Karpas-422 (cell line): ENCODE measurements at regions not wholly inside any gene's neighbourhood (a gene's known extent, or its start where the extent isn't known, plus 50 kb on each side); places are given as distances from the start of the nearest gene placed in this dataset.

ENCODE experiments used
- DNase-seq: peaks from one replicate; pipeline ENCODE4 v3.0.0-alpha.2; 2015
- H2AFZ ChIP-seq: fragments of 200-600 bp; sonication (generic); 2 replicates; pipeline ENCODE4 v1.6.1; 2014; ENCODE audit warnings: antibody characterized with exemption, low read length, mixed read lengths
- H3K27ac ChIP-seq: fragments of 200-600 bp; sonication (generic); 2 replicates; pipeline ENCODE4 v1.5.1; 2014; ENCODE audit warnings: mild to moderate bottlenecking, low read length, moderate library complexity
- H3K27me3 ChIP-seq: fragments of 200-600 bp; sonication (generic); 2 replicates; pipeline ENCODE4 v1.6.1; 2014; ENCODE audit warnings: low read length, mixed read lengths
- H3K36me3 ChIP-seq: fragments of 200-600 bp; sonication (generic); 2 replicates; pipeline ENCODE4 v1.6.1; 2014; ENCODE audit warnings: low read length, mixed read lengths; ENCODE audit not compliant: insufficient read depth
- H3K4me1 ChIP-seq: fragments of 200-600 bp; sonication (generic); 2 replicates; pipeline ENCODE4 v1.6.1; 2014; ENCODE audit warnings: mild to moderate bottlenecking, low read length, mixed read lengths
- H3K4me2 ChIP-seq: fragments of 200-600 bp; sonication (generic); 2 replicates; pipeline ENCODE4 v1.6.1; 2014; ENCODE audit warnings: low read length, low read depth, mild to moderate bottlenecking; ENCODE audit not compliant: poor library complexity, severe bottlenecking
- H3K4me3 ChIP-seq: fragments of 200-600 bp; sonication (generic); 2 replicates; pipeline ENCODE4 v1.5.1; 2014; ENCODE audit warnings: mild to moderate bottlenecking, antibody characterized with exemption, low read length, mixed read lengths
- H3K79me2 ChIP-seq: fragments of 200-600 bp; sonication (generic); 2 replicates; pipeline ENCODE4 v1.6.1; 2014; ENCODE audit warnings: mild to moderate bottlenecking, low read length, mixed read lengths
- H3K9ac ChIP-seq: fragments of 200-600 bp; sonication (generic); 2 replicates; pipeline ENCODE4 v1.6.0; 2014; ENCODE audit warnings: low read length
- H3K9me2 ChIP-seq: fragments of 200-600 bp; sonication (generic), shearing (Covaris generic); replicated peaks from 2 replicates; pipeline ENCODE4 v1.6.0; 2014; ENCODE audit warnings: mild to moderate bottlenecking, low read length, moderate library complexity; ENCODE audit not compliant: insufficient read depth
- H3K9me3 ChIP-seq: fragments of 300-700, 200-600 bp; sonication (generic); 2 replicates; pipeline ENCODE4 v1.6.1; 2014; ENCODE audit warnings: low read length, mixed read lengths
- H4K20me1 ChIP-seq: fragments of 200-600 bp; sonication (generic); 2 replicates; pipeline ENCODE4 v1.6.1; 2014; ENCODE audit warnings: mild to moderate bottlenecking, antibody characterized with exemption, low read length, low read depth; ENCODE audit not compliant: insufficient read depth

DNA sequence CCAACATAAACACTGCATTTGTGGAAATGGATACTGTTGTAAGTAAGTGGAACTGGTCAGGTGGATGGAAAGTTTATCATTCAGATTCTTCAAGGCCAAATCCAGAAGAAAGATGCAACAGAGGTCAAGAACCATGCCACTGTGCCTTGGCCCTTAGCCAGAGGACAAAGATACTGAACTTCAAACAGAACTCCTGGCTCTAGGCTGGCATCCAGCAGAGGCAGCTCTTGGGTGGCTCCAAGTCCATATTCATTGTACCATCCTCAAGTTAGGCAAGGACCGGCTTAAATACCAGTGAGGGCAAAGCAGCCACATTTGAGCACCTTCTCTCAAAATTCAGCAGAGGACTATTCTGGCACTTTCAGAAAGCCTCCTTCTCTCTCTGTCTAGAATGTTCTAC is 53.2 kb downstream of the DNAAF9 start:
- DNase-seq = no peak
- no peaks in the 10 kb centered on the region for H3K9me2 ChIP-seq
- no peak overlapping the region for H3K9ac ChIP-seq

DNA sequence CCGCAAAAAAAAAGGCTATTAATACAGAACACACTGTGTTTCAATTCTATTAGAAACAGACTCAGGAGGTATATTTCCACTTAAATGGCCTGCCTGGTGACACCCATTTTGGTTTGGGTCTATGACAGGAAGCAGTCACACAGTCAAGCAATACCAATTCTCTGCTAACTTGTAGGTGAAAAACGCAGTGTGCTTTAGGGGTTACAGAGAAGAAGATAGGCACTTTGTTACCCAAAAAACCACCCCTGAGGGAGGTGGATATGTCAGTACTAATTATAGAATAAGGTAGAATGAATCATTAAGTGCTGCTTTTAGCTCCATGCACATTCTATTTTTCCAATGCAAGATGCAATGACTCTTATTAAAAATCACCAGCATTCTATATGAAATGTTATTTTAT is 53.8 kb downstream of the DNAAF9 start:
- Histone ChIP-seq H3K4me3 (no peak overlapping the region), H3K27ac (no peak overlapping the region), H3K79me2 (no peaks in the 10 kb centered on the region), H3K9me3 (no peaks in the 10 kb centered on the region), H3K9ac (no peak overlapping the region), H3K27me3 (no peaks in the 10 kb centered on the region), H3K4me2 (no peak overlapping the region), H3K36me3 (no peaks in the 10 kb centered on the region), H2AFZ (no peak overlapping the region), H4K20me1 (no peaks in the 10 kb centered on the region), H3K9me2 (no peaks in the 10 kb centered on the region), H3K4me1 (no peaks in the 10 kb centered on the region)
- no peak for DNase-seq

More for the DNA sequence above, 53.2 kb downstream of the DNAAF9 start:
- Histone ChIP-seq H4K20me1 (no peaks in the 10 kb centered on the region), H3K36me3 (no peaks in the 10 kb centered on the region), H3K9me3 (no peaks in the 10 kb centered on the region), H3K4me1 (no peaks in the 10 kb centered on the region), H2AFZ (no peak overlapping the region), H3K27ac (no peak overlapping the region), H3K27me3 (no peaks in the 10 kb centered on the region), H3K4me2 (no peak overlapping the region), H3K4me3 (no peak overlapping the region), H3K79me2 (no peaks in the 10 kb centered on the region)

DNA sequence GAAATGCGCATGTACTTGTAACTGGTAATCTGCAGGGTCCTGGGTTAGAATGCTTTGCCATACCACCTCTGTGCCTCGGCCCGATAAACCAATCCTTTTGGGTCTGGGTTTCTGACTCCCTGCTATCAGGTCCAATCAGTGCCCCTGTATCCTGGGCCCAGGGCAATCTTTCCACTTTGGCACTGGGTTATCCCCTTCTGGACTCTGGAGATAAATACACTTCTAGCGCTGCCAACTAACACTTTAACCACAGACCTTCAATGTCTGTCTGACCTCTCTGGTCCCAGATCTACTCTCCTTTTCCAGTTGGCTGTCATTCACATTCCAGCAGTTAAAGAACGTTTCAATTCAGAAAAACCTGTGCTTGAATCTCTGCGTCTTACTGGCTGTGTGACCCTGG is 55.3 kb downstream of the DNAAF9 start:
- no peak overlapping the region for H3K9ac ChIP-seq
- H3K9me2 ChIP-seq = no peaks in the 10 kb centered on the region
- H3K4me1 ChIP-seq = no peaks in the 10 kb centered on the region
- no peaks in the 10 kb centered on the region for H4K20me1 ChIP-seq
- no peak overlapping the region for H3K4me3 ChIP-seq
- H3K4me2 ChIP-seq = no peak overlapping the region
- H3K36me3 ChIP-seq = no peaks in the 10 kb centered on the region
- H3K27me3 ChIP-seq = no peaks in the 10 kb centered on the region
- H2AFZ ChIP-seq = no peak overlapping the region
- H3K27ac ChIP-seq = no peak overlapping the region
- no peak for DNase-seq
- H3K79me2 ChIP-seq = no peaks in the 10 kb centered on the region
- H3K9me3 ChIP-seq = no peaks in the 10 kb centered on the region

DNA sequence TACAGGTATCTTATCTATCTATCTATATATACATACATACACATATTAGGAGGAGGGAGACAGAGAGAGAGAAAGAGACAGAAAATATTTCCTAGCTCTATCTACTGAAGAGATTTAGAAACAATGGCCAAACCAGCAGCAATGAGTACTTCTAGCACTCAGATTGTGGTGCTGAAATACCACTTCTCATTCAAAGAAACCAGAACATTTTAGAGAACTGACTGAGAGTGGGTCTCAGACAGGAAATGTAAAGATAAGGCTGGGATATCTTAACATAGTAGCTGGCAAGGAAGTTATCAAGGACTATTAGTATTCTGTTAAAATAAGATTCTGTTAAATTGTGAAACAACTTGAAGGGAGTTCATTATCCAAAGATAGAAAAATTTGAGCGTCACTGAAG is 57.0 kb downstream of the DNAAF9 start:
- H3K27ac ChIP-seq = no peak overlapping the region
- H3K4me2 ChIP-seq = no peak overlapping the region
- H3K4me1 ChIP-seq = no peaks in the 10 kb centered on the region
- H4K20me1 ChIP-seq = no peaks in the 10 kb centered on the region
- H2AFZ ChIP-seq = no peak overlapping the region
- no peak for DNase-seq
- H3K79me2 ChIP-seq = no peaks in the 10 kb centered on the region
- no peaks in the 10 kb centered on the region for H3K9me3 ChIP-seq
- no peaks in the 10 kb centered on the region for H3K36me3 ChIP-seq
- H3K9ac ChIP-seq = no peak overlapping the region
- H3K9me2 ChIP-seq = no peaks in the 10 kb centered on the region
- no peaks in the 10 kb centered on the region for H3K27me3 ChIP-seq
- no peak overlapping the region for H3K4me3 ChIP-seq

DNA sequence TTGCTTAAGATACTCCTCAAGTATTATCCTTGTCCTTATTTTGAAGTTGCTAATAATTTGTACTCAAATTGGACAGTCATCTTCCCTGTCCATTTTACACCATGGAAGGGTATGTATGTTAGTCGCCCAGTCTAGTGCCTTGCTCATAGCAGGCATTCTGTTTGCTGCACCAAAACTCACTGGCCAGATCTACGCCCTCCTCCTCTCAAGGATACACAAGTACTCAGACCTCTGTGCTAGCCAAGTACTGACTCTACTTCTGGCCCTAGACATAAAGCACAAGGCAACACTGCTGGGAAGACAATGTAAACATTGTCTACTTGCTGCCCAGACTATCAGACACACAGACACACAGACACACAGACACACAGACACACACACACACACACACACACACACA is 57.7 kb downstream of the DNAAF9 start:
- H3K9me3 ChIP-seq = no peaks in the 10 kb centered on the region
- no peaks in the 10 kb centered on the region for H3K36me3 ChIP-seq
- H3K4me2 ChIP-seq = no peak overlapping the region
- H3K4me1 ChIP-seq = no peaks in the 10 kb centered on the region
- no peak for DNase-seq
- no peak overlapping the region for H3K9ac ChIP-seq
- H3K27ac ChIP-seq = no peak overlapping the region
- H2AFZ ChIP-seq = no peak overlapping the region
- H3K79me2 ChIP-seq = no peaks in the 10 kb centered on the region
- no peaks in the 10 kb centered on the region for H3K27me3 ChIP-seq
- no peaks in the 10 kb centered on the region for H4K20me1 ChIP-seq
- H3K9me2 ChIP-seq = no peaks in the 10 kb centered on the region
- no peak overlapping the region for H3K4me3 ChIP-seq

DNA sequence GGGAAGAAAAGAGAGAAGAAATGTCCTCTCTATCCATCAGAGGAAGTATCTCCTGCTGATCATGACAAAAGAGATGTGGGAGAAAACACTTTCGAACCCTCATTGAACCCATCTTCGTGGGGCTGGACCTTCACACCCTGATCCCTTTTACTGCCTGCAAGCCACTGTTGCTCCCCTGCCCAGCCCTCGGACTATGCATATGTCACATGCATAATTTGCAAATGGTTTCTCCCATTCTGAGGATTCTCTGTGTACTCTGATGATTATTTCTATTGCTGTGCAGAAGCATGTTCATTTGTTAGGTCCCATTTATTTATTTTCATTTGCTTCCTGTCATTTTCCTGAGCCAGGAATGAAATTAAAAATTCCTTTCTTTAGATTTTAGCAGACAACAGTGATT is 64.7 kb downstream of the DNAAF9 start:
- Histone ChIP-seq H3K4me2 (no peak overlapping the region), H3K79me2 (no peaks in the 10 kb centered on the region), H3K36me3 (no peaks in the 10 kb centered on the region), H2AFZ (no peak overlapping the region), H3K27me3 (no peaks in the 10 kb centered on the region), H3K4me3 (no peak overlapping the region), H3K27ac (no peak overlapping the region), H3K9me2 (no peaks in the 10 kb centered on the region), H3K9me3 (no peaks in the 10 kb centered on the region), H4K20me1 (no peaks in the 10 kb centered on the region), H3K4me1 (no peaks in the 10 kb centered on the region), H3K9ac (no peak overlapping the region)
- no peak for DNase-seq

DNA sequence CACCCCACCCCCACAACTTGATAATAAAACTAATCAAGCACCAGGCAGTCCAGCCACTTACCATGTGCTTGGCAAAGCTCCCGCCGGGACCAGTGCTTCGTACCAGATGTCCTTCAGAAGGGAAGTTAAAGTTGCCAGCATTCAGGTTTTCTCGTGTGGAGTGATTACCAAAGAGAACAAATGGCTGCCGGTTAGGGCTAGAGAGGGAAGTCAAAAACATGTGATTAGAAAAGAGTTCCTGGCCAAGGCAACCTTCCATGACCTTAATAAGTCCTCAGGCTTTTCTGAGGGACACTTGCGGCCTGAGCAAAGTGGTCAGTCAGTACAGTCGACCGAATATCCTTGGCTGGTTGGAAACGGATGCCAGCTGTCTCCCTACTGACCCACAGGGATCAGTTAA is 67.0 kb downstream of the DNAAF9 start:
- no peaks in the 10 kb centered on the region for H3K9me2 ChIP-seq
- no peaks in the 10 kb centered on the region for H4K20me1 ChIP-seq
- H3K9me3 ChIP-seq = no peaks in the 10 kb centered on the region
- H3K36me3 ChIP-seq = no peaks in the 10 kb centered on the region
- no peak overlapping the region for H3K4me3 ChIP-seq
- H3K4me1 ChIP-seq = no peaks in the 10 kb centered on the region
- H3K79me2 ChIP-seq = no peaks in the 10 kb centered on the region
- no peak overlapping the region for H3K9ac ChIP-seq
- H3K4me2 ChIP-seq = no peak overlapping the region
- no peak overlapping the region for H2AFZ ChIP-seq
- DNase-seq = no peak
- H3K27me3 ChIP-seq = no peaks in the 10 kb centered on the region
- no peak overlapping the region for H3K27ac ChIP-seq

DNA sequence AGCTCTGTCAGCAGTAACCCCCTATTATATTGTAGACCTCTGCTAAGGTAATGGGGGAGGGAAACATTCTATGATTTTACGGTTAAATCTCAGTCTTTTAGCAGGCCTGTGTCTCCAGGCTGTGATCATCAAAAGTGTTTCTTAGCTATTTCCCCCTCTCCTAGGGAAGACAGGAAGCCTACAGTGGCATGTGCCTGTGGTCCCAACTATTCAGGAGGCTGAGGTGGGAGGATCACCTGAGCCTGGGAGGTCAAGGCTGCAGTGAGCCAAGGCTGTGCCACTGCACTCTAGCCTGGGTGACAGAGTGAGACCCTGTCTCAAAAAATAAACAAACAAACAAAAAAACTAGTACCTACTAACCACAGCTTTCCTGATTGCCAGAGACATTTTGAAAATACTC is 67.9 kb downstream of the DNAAF9 start:
- no peak overlapping the region for H3K4me2 ChIP-seq
- DNase-seq = no peak
- H3K9me3 ChIP-seq = no peaks in the 10 kb centered on the region
- H3K79me2 ChIP-seq = no peaks in the 10 kb centered on the region
- H3K4me3 ChIP-seq = no peak overlapping the region
- no peaks in the 10 kb centered on the region for H4K20me1 ChIP-seq
- H3K27me3 ChIP-seq = no peaks in the 10 kb centered on the region
- no peak overlapping the region for H2AFZ ChIP-seq
- no peaks in the 10 kb centered on the region for H3K36me3 ChIP-seq
- H3K9ac ChIP-seq = no peak overlapping the region
- H3K9me2 ChIP-seq = no peaks in the 10 kb centered on the region
- H3K27ac ChIP-seq = no peak overlapping the region
- no peaks in the 10 kb centered on the region for H3K4me1 ChIP-seq

DNA sequence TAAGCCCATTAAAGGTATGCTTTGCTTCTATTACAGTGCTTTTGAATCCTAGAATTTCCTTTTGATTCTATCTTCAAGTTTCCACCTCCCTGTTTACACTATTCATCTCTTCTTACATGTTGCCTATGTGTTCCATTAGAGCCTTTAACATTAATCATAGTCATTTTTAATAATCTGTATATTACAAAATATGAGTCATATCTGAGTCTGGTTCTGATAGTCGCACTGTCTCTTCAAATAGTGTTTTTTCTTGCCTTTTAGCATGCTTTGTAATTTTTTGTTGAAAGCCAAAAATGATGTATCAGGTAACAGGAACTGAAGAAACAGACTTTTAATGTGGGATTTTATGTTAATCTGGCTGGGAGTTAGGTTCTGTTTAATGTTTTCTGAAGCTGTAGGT is 68.4 kb downstream of the DNAAF9 start:
- Histone ChIP-seq H4K20me1 (no peaks in the 10 kb centered on the region), H3K36me3 (no peaks in the 10 kb centered on the region), H3K27ac (no peak overlapping the region), H3K9ac (no peak overlapping the region), H3K27me3 (no peaks in the 10 kb centered on the region), H2AFZ (no peak overlapping the region), H3K9me3 (no peaks in the 10 kb centered on the region), H3K4me3 (no peak overlapping the region), H3K9me2 (no peaks in the 10 kb centered on the region), H3K4me2 (no peak overlapping the region), H3K4me1 (no peaks in the 10 kb centered on the region), H3K79me2 (no peaks in the 10 kb centered on the region)
- no peak for DNase-seq
